Lung (tissue), 11 donors: ENCODE measurements at regions not wholly inside any gene's neighbourhood (a gene's known extent, or its start where the extent isn't known, plus 50 kb on each side); places are given as distances from the start of the nearest gene placed in this dataset.

Experiments used
- ATAC-seq: fragments of 200-7000 bp; cut with Tn5 transposase; one replicate; pipeline ENCODE4 v1.9.1; 2020; ENCODE audit warnings: moderate number of reproducible peaks; ENCODE audit not compliant: insufficient read depth, low FRiP score
- DNase-seq, 3 donors: peaks; one replicate each; pipeline ENCODE4 v3.0.0-alpha.2; 2013 to 2017
- H3K27ac ChIP-seq, 2 donors: one replicate each; pipeline ENCODE4 v1.5.1; 2013; ENCODE audit warnings: mild to moderate bottlenecking in 2 of 2, moderate library complexity in 2 of 2, control low read depth in 1 of 2, inconsistent platforms in 1 of 2, low read depth in 1 of 2, low read length in 1 of 2
- H3K27me3 ChIP-seq, 3 donors: one replicate each; pipeline ENCODE4 v1.5.1; 2013; ENCODE audit warnings: low read length in 2 of 3; ENCODE audit not compliant: control insufficient read depth in 3 of 3, insufficient read depth in 3 of 3
- H3K36me3 ChIP-seq, 4 donors: one replicate each; pipeline ENCODE4 v1.5.1; 2013; ENCODE audit warnings: low read length in 4 of 4, mild to moderate bottlenecking in 1 of 4, moderate library complexity in 1 of 4; ENCODE audit not compliant: control insufficient read depth in 4 of 4, insufficient read depth in 4 of 4
- H3K4me1 ChIP-seq, 5 donors: one replicate each; pipeline ENCODE4 v1.5.1; 2013; ENCODE audit warnings: low read length in 5 of 5, mild to moderate bottlenecking in 2 of 5, moderate library complexity in 1 of 5; ENCODE audit not compliant: control insufficient read depth in 5 of 5, insufficient read depth in 5 of 5
- H3K4me3 ChIP-seq: one replicate; pipeline ENCODE4 v1.5.1; 2013; ENCODE audit warnings: mild to moderate bottlenecking, control low read depth, moderate library complexity
- H3K9ac ChIP-seq, 2 donors: one replicate each; pipeline ENCODE4 v1.5.1; 2013; ENCODE audit warnings: low read length in 2 of 2, control low read depth in 1 of 2; ENCODE audit not compliant: insufficient read depth in 1 of 2
- H3K9me3 ChIP-seq, 4 donors: one replicate each; pipeline ENCODE4 v1.5.1; 2013; ENCODE audit warnings: low read length in 3 of 4, mild to moderate bottlenecking in 1 of 4, moderate library complexity in 1 of 4; ENCODE audit not compliant: control insufficient read depth in 4 of 4, insufficient read depth in 3 of 4
- WGBS, 2 donors: extraction: QIAGEN DNeasy Blood & Tissue Kit; methylation state at CpG; one replicate each; pipeline ENCODE4 v1.1.7; 2013; 5-methylcytosine and 5-hydroxymethylcytosine counted together
- TF ChIP-seq, protein P1 (sequence below): IDR thresholded peaks from 2 replicates; pipeline ENCODE4 v1.5.1; 2012; ENCODE audit warnings: mild to moderate bottlenecking; ENCODE audit errors: control extremely low read depth, extremely low read depth
- donor health status: control.
- donor health status: control.
- donor health status: Bipolar disorder and iron deficiency.
- donor health status: healthy.
- donor health status: DM: yes; HTN: yes; CAD: no.

DNA sequence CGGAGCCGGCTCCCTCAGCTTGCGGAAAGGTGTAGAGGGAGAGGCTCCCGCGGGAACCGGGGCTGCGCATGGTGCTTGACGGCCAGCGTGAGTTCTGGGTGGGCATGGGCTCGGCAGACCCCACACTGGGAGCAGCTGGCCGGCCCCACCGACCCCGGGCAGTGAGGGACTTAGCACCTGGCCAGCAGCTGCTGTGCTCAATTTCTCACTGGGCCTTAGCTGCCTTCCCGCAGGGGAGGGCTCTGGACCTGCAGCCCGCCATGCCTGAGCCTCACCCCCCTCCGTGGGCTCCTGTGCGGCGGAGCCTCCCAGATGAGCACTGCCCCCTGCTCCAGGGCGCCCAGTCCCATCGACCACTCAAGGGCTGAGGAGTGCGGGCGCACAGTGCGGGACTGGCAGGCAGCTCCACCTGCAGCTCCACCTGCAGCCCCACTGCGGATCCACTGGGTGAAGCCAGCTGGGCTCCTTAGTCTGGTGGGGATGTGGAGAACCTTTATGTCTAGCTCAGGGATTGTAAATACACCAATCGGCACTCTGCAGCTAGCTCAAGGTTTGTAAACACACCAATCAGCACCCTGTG, 1141.8 kb downstream of the PCDH17 start:
- Histone ChIP-seq H3K9me3 (peaks cover 0 to 3% (median 1%) of the 10 kb centered on the region in 4 donors), H3K9ac (no peak overlapping the region), H3K27ac (no peak overlapping the region), H3K36me3 (no peaks in the 10 kb centered on the region), H3K27me3 (peaks cover 0 to 9% (median 0%) of the 10 kb centered on the region in 3 donors), H3K4me3 (no peak overlapping the region), H3K4me1 (no peaks in the 10 kb centered on the region)
- WGBS, 2 donors = 92 to 93% methylated on average over 19 to 24 of the region's 25 CpGs
- TF ChIP-seq, protein P1, sequence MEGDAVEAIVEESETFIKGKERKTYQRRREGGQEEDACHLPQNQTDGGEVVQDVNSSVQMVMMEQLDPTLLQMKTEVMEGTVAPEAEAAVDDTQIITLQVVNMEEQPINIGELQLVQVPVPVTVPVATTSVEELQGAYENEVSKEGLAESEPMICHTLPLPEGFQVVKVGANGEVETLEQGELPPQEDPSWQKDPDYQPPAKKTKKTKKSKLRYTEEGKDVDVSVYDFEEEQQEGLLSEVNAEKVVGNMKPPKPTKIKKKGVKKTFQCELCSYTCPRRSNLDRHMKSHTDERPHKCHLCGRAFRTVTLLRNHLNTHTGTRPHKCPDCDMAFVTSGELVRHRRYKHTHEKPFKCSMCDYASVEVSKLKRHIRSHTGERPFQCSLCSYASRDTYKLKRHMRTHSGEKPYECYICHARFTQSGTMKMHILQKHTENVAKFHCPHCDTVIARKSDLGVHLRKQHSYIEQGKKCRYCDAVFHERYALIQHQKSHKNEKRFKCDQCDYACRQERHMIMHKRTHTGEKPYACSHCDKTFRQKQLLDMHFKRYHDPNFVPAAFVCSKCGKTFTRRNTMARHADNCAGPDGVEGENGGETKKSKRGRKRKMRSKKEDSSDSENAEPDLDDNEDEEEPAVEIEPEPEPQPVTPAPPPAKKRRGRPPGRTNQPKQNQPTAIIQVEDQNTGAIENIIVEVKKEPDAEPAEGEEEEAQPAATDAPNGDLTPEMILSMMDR = no peak
- ATAC-seq = no peak
- no peak for DNase-seq

DNA sequence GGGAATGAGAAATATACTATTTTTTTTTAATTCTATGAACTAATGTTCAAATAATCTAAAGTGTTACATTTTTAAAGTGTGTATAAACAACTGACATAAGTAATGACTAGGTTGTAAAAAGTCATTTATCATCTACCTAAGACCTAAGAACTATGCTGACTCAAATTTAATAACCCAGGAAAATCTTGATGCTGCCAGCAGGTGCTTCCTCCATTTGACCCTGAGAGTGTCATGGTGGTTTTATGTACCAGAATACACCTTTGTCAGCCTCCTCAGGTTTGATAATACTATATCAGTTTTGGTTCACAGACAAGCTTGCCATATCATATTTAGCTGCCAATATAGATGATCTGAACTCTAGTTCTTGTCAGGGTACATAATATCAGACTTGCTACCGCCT, 1151.2 kb downstream of the PCDH17 start:
- Histone ChIP-seq H3K4me1 (no peaks in the 10 kb centered on the region), H3K9me3 (no peaks in the 10 kb centered on the region), H3K9ac (no peak overlapping the region), H3K4me3 (no peak overlapping the region), H3K36me3 (no peaks in the 10 kb centered on the region), H3K27ac (no peak overlapping the region), H3K27me3 (no peaks in the 10 kb centered on the region)
- TF ChIP-seq, protein P1 = no peak
- ATAC-seq (no peak), DNase-seq (no peak)
- 94 to 99% methylated on average over 1 of the region's 1 CpG for WGBS, 2 donors

DNA sequence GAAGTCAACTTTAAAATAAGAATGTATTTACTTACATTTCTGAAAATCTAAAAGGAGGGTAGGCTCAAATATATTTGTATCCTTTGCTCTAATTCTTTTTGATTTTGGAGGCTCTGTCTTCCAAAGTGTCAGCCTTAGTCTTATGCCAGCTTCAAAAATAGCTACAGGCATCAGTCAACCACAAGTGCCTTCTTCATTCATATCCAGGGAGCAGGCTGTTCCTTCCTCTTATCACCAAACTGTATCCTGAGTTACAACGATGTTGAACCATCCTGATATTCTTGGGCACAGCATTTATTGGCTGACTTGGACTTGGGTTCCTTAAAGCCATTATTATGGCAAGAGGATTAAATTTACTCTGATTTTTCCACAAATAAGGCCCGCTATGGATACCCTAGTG, 1161.3 kb downstream of the PCDH17 start:
- H3K9ac ChIP-seq = no peak overlapping the region
- no peaks in the 10 kb centered on the region for H3K4me1 ChIP-seq
- H3K9me3 ChIP-seq = no peaks in the 10 kb centered on the region
- ATAC-seq = no peak
- 51 to 53% methylated on average over 2 of the region's 2 CpGs for WGBS, 2 donors
- TF ChIP-seq, protein P1 = no peak
- no peaks in the 10 kb centered on the region for H3K27me3 ChIP-seq
- H3K36me3 ChIP-seq = no peaks in the 10 kb centered on the region
- H3K27ac ChIP-seq = no peak overlapping the region
- H3K4me3 ChIP-seq = no peak overlapping the region
- DNase-seq = no peak

DNA sequence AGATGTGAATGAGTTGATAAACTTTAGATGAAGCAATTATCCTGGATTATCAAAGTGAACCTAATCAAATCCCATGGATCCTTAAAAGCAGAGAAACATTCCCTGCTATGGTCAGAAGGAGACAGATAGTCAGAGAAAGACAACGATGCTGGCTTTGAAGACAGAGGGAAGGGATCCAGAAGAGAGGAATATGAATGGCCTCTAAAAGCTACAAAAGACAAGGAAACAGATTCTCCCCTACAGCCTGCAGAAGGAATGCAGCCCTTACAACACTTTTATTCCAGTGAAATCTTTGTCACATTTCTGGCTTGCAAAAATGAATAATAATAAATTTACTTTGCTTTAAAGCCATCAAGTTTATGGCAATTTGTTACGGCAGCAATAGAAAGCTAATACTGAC, 1164.2 kb downstream of the PCDH17 start:
- Histone ChIP-seq H3K4me3 (no peak overlapping the region), H3K27ac (no peak overlapping the region), H3K9ac (no peak overlapping the region), H3K4me1 (no peaks in the 10 kb centered on the region), H3K9me3 (no peaks in the 10 kb centered on the region), H3K27me3 (no peaks in the 10 kb centered on the region), H3K36me3 (no peaks in the 10 kb centered on the region)
- TF ChIP-seq, protein P1 = no peak
- ATAC-seq (no peak), DNase-seq (no peak)
- WGBS, 2 donors = 82 to 94% methylated on average over 2 of the region's 2 CpGs
